ENCODE measurements at regions not wholly inside any gene's neighbourhood (a gene's known extent, or its start where the extent isn't known, plus 50 kb on each side); places are given as distances from the start of the nearest gene placed in this dataset.

GRCh38 chr6:154899824-154900463, 95.2 kb upstream of the TIAM2 start:
- Histone ChIP-seq H3K9me3 (replicated peaks; ENCODE audit: control insufficient read depth, low read depth, low read length) (no peaks in the 10 kb centered on the region), H3K4me1 (ENCODE audit: control insufficient read depth, insufficient read depth, low read length) (no peaks in the 10 kb centered on the region), H3K27me3 (ENCODE audit: control insufficient read depth, insufficient read depth, low read length) (no peaks in the 10 kb centered on the region), H3K27ac (ENCODE audit: low read length) (no peak overlapping the region), H3K4me3 (ENCODE audit: low read length) (no peak overlapping the region), H3K36me3 (ENCODE audit: control insufficient read depth, insufficient read depth, low read length) (peaks cover 14% of the 10 kb centered on the region)
- DNase-seq = no peak
- WGBS (ENCODE audit: insufficient coverage) = 81% methylated on average over 5 of the region's 10 CpGs

- Histone ChIP-seq H3K4me3 (ENCODE audit: low read length) (no peak overlapping the region), H3K27ac (ENCODE audit: low read length) (no peak overlapping the region), H3K4me1 (ENCODE audit: control insufficient read depth, insufficient read depth, low read length) (no peaks in the 10 kb centered on the region), H3K36me3 (ENCODE audit: control insufficient read depth, insufficient read depth, low read length) (peaks cover 8% of the 10 kb centered on the region), H3K9me3 (replicated peaks; ENCODE audit: control insufficient read depth, low read depth, low read length) (no peaks in the 10 kb centered on the region), H3K27me3 (ENCODE audit: control insufficient read depth, insufficient read depth, low read length) (no peaks in the 10 kb centered on the region)
- no peak for DNase-seq
- WGBS (ENCODE audit: insufficient coverage) = 100% methylated on average over 2 of the region's 9 CpGs
These were observed 93.1 kb upstream of the TIAM2 start for GRCh38 chr6:154901876-154902552.

- Histone ChIP-seq H3K4me1 (ENCODE audit: control insufficient read depth, insufficient read depth, low read length) (no peaks in the 10 kb centered on the region), H3K4me3 (ENCODE audit: low read length) (no peak overlapping the region), H3K36me3 (ENCODE audit: control insufficient read depth, insufficient read depth, low read length) (peaks cover 2% of the 10 kb centered on the region), H3K27me3 (ENCODE audit: control insufficient read depth, insufficient read depth, low read length) (no peaks in the 10 kb centered on the region), H3K9me3 (replicated peaks; ENCODE audit: control insufficient read depth, low read depth, low read length) (no peaks in the 10 kb centered on the region), H3K27ac (ENCODE audit: low read length) (no peak overlapping the region)
- 0% methylated on average over 1 of the region's 3 CpGs for WGBS (ENCODE audit: insufficient coverage)
- DNase-seq = no peak
These were observed 87.8 kb upstream of the TIAM2 start for GRCh38 chr6:154907291-154907690.

GRCh38 chr6:154908723-154909122, 86.4 kb upstream of the TIAM2 start:
- H3K4me3 ChIP-seq (ENCODE audit: low read length) = no peak overlapping the region
- no peaks in the 10 kb centered on the region for H3K9me3 ChIP-seq (replicated peaks; ENCODE audit: control insufficient read depth, low read depth, low read length)
- no peak overlapping the region for H3K27ac ChIP-seq (ENCODE audit: low read length)
- peaks cover 2% of the 10 kb centered on the region for H3K36me3 ChIP-seq (ENCODE audit: control insufficient read depth, insufficient read depth, low read length)
- DNase-seq = no peak
- no peaks in the 10 kb centered on the region for H3K27me3 ChIP-seq (ENCODE audit: control insufficient read depth, insufficient read depth, low read length)
- H3K4me1 ChIP-seq (ENCODE audit: control insufficient read depth, insufficient read depth, low read length) = no peaks in the 10 kb centered on the region

- H3K4me3 ChIP-seq (ENCODE audit: low read length) = no peak overlapping the region
- DNase-seq = no peak
- no peak overlapping the region for H3K27ac ChIP-seq (ENCODE audit: low read length)
- H3K4me1 ChIP-seq (ENCODE audit: control insufficient read depth, insufficient read depth, low read length) = no peaks in the 10 kb centered on the region
- no peaks in the 10 kb centered on the region for H3K27me3 ChIP-seq (ENCODE audit: control insufficient read depth, insufficient read depth, low read length)
- WGBS (ENCODE audit: insufficient coverage) = 88% methylated on average over 1 of the region's 1 CpG
- no peaks in the 10 kb centered on the region for H3K9me3 ChIP-seq (replicated peaks; ENCODE audit: control insufficient read depth, low read depth, low read length)
- peaks cover 2% of the 10 kb centered on the region for H3K36me3 ChIP-seq (ENCODE audit: control insufficient read depth, insufficient read depth, low read length)
These were observed 85.8 kb upstream of the TIAM2 start for GRCh38 chr6:154909311-154909710.

GRCh38 chr6:154909821-154910220, 85.3 kb upstream of the TIAM2 start:
- WGBS (ENCODE audit: insufficient coverage) = 17% methylated on average over 2 of the region's 7 CpGs
- H3K27ac ChIP-seq (ENCODE audit: low read length) = no peak overlapping the region
- no peak overlapping the region for H3K4me3 ChIP-seq (ENCODE audit: low read length)
- peaks cover 2% of the 10 kb centered on the region for H3K36me3 ChIP-seq (ENCODE audit: control insufficient read depth, insufficient read depth, low read length)
- H3K9me3 ChIP-seq (replicated peaks; ENCODE audit: control insufficient read depth, low read depth, low read length) = no peaks in the 10 kb centered on the region
- no peaks in the 10 kb centered on the region for H3K4me1 ChIP-seq (ENCODE audit: control insufficient read depth, insufficient read depth, low read length)
- no peaks in the 10 kb centered on the region for H3K27me3 ChIP-seq (ENCODE audit: control insufficient read depth, insufficient read depth, low read length)
- peak; percentile 72 for DNase-seq

GRCh38 chr6:154914288-154914687, 80.8 kb upstream of the TIAM2 start:
- Histone ChIP-seq H3K9me3 (replicated peaks; ENCODE audit: control insufficient read depth, low read depth, low read length) (no peaks in the 10 kb centered on the region), H3K36me3 (ENCODE audit: control insufficient read depth, insufficient read depth, low read length) (no peaks in the 10 kb centered on the region), H3K27ac (ENCODE audit: low read length) (no peak overlapping the region), H3K27me3 (ENCODE audit: control insufficient read depth, insufficient read depth, low read length) (no peaks in the 10 kb centered on the region), H3K4me1 (ENCODE audit: control insufficient read depth, insufficient read depth, low read length) (no peaks in the 10 kb centered on the region), H3K4me3 (ENCODE audit: low read length) (no peak overlapping the region)
- no peak for DNase-seq
- WGBS (ENCODE audit: insufficient coverage) = 93% methylated on average over 3 of the region's 4 CpGs

GRCh38 chr6:154916857-154917256, 78.3 kb upstream of the TIAM2 start:
- no peak overlapping the region for H3K4me3 ChIP-seq (ENCODE audit: low read length)
- H3K4me1 ChIP-seq (ENCODE audit: control insufficient read depth, insufficient read depth, low read length) = peaks cover 6% of the 10 kb centered on the region
- no peaks in the 10 kb centered on the region for H3K9me3 ChIP-seq (replicated peaks; ENCODE audit: control insufficient read depth, low read depth, low read length)
- H3K27ac ChIP-seq (ENCODE audit: low read length) = no peak overlapping the region
- WGBS (ENCODE audit: insufficient coverage) = no CpG with 5 or more reads among the region's 5 CpGs
- H3K27me3 ChIP-seq (ENCODE audit: control insufficient read depth, insufficient read depth, low read length) = no peaks in the 10 kb centered on the region
- DNase-seq = no peak
- no peaks in the 10 kb centered on the region for H3K36me3 ChIP-seq (ENCODE audit: control insufficient read depth, insufficient read depth, low read length)

- no peak for DNase-seq
- no peak overlapping the region for H3K27ac ChIP-seq (ENCODE audit: low read length)
- H3K4me1 ChIP-seq (ENCODE audit: control insufficient read depth, insufficient read depth, low read length) = peaks cover 8% of the 10 kb centered on the region
- 93% methylated on average over 5 of the region's 7 CpGs for WGBS (ENCODE audit: insufficient coverage)
- H3K9me3 ChIP-seq (replicated peaks; ENCODE audit: control insufficient read depth, low read depth, low read length) = no peaks in the 10 kb centered on the region
- no peaks in the 10 kb centered on the region for H3K36me3 ChIP-seq (ENCODE audit: control insufficient read depth, insufficient read depth, low read length)
- no peak overlapping the region for H3K4me3 ChIP-seq (ENCODE audit: low read length)
- no peaks in the 10 kb centered on the region for H3K27me3 ChIP-seq (ENCODE audit: control insufficient read depth, insufficient read depth, low read length)
These were observed 77.2 kb upstream of the TIAM2 start for GRCh38 chr6:154917941-154918340.

GRCh38 chr6:154919806-154920205, 75.3 kb upstream of the TIAM2 start:
- Histone ChIP-seq H3K4me3 (ENCODE audit: low read length) (no peak overlapping the region), H3K9me3 (replicated peaks; ENCODE audit: control insufficient read depth, low read depth, low read length) (no peaks in the 10 kb centered on the region), H3K4me1 (ENCODE audit: control insufficient read depth, insufficient read depth, low read length) (peaks cover 17% of the 10 kb centered on the region), H3K27ac (ENCODE audit: low read length) (no peak overlapping the region), H3K27me3 (ENCODE audit: control insufficient read depth, insufficient read depth, low read length) (no peaks in the 10 kb centered on the region), H3K36me3 (ENCODE audit: control insufficient read depth, insufficient read depth, low read length) (no peaks in the 10 kb centered on the region)
- 60% methylated on average over 5 of the region's 5 CpGs for WGBS (ENCODE audit: insufficient coverage)
- DNase-seq = no peak

Measured in muscle of leg (tissue), 3 donors.